Naive thymus-derived CD8-positive, alpha-beta T cell (primary cell): ENCODE measurements at regions not wholly inside any gene's neighbourhood (a gene's known extent, or its start where the extent isn't known, plus 50 kb on each side); places are given as distances from the start of the nearest gene placed in this dataset.

Source experiments
- ATAC-seq, 2 donors: fragments of 150-1000 bp; cut with Tn5 transposase in 1 of 2; sonication (Bioruptor Pico), chemical (Tn5 transposase) in 1 of 2; 1 replicate in 1 of 2; 2 replicates in 1 of 2; pipeline ENCODE4 v1.10.0; 2021; ENCODE audit warnings: mild to moderate bottlenecking in 2 of 2, moderate library complexity in 2 of 2
- POLR2A ChIA-PET: fragments of 350-600 bp; sonication (Branson Sonifier 250); formaldehyde crosslinking; loops from one replicate; lab custom pipeline; 2021; ENCODE audit warnings: antibody characterized with exemption; lab: Charles Lee
- DNase-seq, 10 donors: peaks; one replicate each; pipeline versions ENCODE4 v3.0.0 to v3.0.0-alpha.2; 2020 to 2022
- H3K27ac Mint-ChIP-seq, 10 donors: one replicate each; pipeline ENCODE4 v1.8.0; 2020 to 2022; ENCODE audit warnings: mild to moderate bottlenecking in 10 of 10, mixed read lengths in 10 of 10, moderate library complexity in 4 of 10, inconsistent platforms in 1 of 10
- H3K27me3 Mint-ChIP-seq, 5 donors: one replicate each; pipeline ENCODE4 v1.8.0; 2021 to 2022; ENCODE audit warnings: mixed read lengths in 5 of 5
- H3K36me3 Mint-ChIP-seq, 3 donors: one replicate each; pipeline ENCODE4 v1.8.0; 2020 to 2022; ENCODE audit warnings: mixed read lengths in 3 of 3, mild to moderate bottlenecking in 2 of 3, inconsistent platforms in 1 of 3
- H3K4me1 Mint-ChIP-seq, 4 donors: one replicate each; pipeline ENCODE4 v1.8.0; 2021 to 2022; ENCODE audit warnings: mixed read lengths in 4 of 4
- H3K4me3 Mint-ChIP-seq, 10 donors: one replicate each; pipeline ENCODE4 v1.8.0; 2020 to 2022; ENCODE audit warnings: mild to moderate bottlenecking in 10 of 10, mixed read lengths in 10 of 10, moderate library complexity in 6 of 10, inconsistent platforms in 1 of 10
- H3K9me3 Mint-ChIP-seq, 9 donors: one replicate each; pipeline ENCODE4 v1.8.0; 2020 to 2022; ENCODE audit warnings: mixed read lengths in 9 of 9, mild to moderate bottlenecking in 3 of 9, inconsistent platforms in 1 of 9, moderate library complexity in 1 of 9

DNA sequence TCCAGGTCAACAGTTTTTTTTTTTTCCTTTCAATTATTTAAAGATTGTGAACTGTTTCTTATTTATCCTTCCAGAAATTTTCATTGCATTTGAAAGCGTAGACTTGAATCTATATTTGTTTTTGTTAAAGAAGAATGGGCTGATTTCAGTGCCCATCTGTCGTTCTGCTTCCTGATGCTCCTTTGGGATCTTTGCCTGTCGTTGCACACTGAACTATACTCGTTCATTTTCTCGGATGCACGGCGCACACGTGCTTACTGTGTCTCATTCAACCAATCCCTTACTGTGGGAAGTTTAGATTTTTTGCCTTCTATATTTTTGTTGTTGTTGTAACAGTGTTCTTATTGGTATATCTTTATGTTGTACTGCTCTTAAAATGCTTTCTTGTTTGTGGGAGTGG is 149.7 kb downstream of the VAPA start:
- Mint-ChIP-seq H3K4me3 (no peak overlapping the region), H3K27ac (no peak overlapping the region), H3K9me3 (no peaks in the 10 kb centered on the region), H3K4me1 (peaks cover 0 to 2% (median 0%) of the 10 kb centered on the region in 4 donors), H3K36me3 (no peaks in the 10 kb centered on the region), H3K27me3 (peaks cover 0 to 10% (median 1%) of the 10 kb centered on the region in 5 donors)
- POLR2A ChIA-PET, result no interaction called here
- no peak for ATAC-seq
- DNase-seq, result no peak

DNA sequence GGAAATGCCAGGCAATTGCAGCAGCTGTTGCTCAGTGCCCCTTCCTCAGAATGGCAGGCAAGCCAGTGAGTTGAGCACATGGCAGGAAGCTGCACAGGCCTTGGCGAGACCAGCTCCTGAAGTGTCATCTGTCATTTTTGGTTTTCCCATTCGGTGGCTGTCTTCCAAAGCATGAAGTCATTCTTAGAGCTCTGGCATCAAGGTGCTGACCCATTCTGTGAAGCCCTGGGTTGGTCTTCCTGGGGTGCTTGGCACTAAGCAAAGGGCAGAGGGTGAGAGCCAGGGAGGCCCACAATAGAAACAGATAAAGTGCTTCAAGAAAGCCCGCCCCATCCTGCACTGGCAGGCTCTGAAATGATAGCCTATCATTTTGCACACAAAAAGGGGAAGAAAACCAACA is 150.5 kb downstream of the VAPA start:
- peaks cover 0 to 13% (median 1%) of the 10 kb centered on the region in 5 donors for H3K27me3 Mint-ChIP-seq
- ATAC-seq (no peak), DNase-seq (no peak)
- POLR2A ChIA-PET, result no interaction called here
- no peak overlapping the region for H3K4me3 Mint-ChIP-seq
- no peaks in the 10 kb centered on the region for H3K36me3 Mint-ChIP-seq
- H3K9me3 Mint-ChIP-seq, result no peaks in the 10 kb centered on the region
- H3K27ac Mint-ChIP-seq, result peak overlapping the region in 1 of 10 donors; percentile 37
- peaks cover 0 to 3% (median 1%) of the 10 kb centered on the region in 4 donors for H3K4me1 Mint-ChIP-seq

DNA sequence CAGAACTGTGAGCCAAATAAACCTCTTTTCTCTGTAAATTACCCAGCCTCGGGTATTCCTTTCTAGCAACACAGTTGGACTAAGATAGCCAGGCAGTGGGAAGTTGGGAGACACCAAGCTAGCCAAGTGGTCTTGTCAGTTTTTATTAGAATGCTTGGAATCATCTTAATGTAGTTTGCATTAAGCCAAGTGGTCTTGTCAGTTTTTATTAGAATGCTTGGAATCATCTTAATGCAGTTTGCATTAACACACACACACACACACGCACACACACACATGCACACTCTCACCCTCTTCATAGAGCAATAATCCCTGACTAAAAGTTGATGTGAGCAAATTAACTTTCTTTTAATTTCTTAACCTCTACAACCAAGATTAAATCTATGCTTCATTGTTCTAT is 151.5 kb downstream of the VAPA start:
- no peak for ATAC-seq
- Mint-ChIP-seq H3K9me3 (no peaks in the 10 kb centered on the region), H3K4me3 (no peak overlapping the region), H3K27ac (no peak overlapping the region), H3K36me3 (no peaks in the 10 kb centered on the region), H3K4me1 (peaks cover 0 to 3% (median 1%) of the 10 kb centered on the region in 4 donors), H3K27me3 (peaks cover 0 to 10% (median 1%) of the 10 kb centered on the region in 5 donors)
- DNase-seq, result no peak
- POLR2A ChIA-PET, result no interaction called here

- POLR2A ChIA-PET, result no interaction called here
- no peaks in the 10 kb centered on the region for H3K36me3 Mint-ChIP-seq
Measured at GRCh38 chr18:10067670-10068659, 154.1 kb downstream of the VAPA start.

GRCh38 chr18:10068766-10069567 is 155.2 kb downstream of the VAPA start:
- H3K27me3 Mint-ChIP-seq, result peaks cover 0 to 8% (median 0%) of the 10 kb centered on the region in 5 donors
- H3K27ac Mint-ChIP-seq, result no peak overlapping the region
- peaks cover 2 to 8% (median 3%) of the 10 kb centered on the region in 4 donors for H3K4me1 Mint-ChIP-seq
- H3K36me3 Mint-ChIP-seq, result no peaks in the 10 kb centered on the region
- no peaks in the 10 kb centered on the region for H3K9me3 Mint-ChIP-seq
- POLR2A ChIA-PET, result no interaction called here
- no peak overlapping the region for H3K4me3 Mint-ChIP-seq
- ATAC-seq, result no peak
- no peak for DNase-seq

More at GRCh38 chr18:10067670-10068659, 154.1 kb downstream of the VAPA start:
- Mint-ChIP-seq H3K9me3 (no peaks in the 10 kb centered on the region), H3K4me3 (no peak overlapping the region), H3K27me3 (peaks cover 0 to 8% (median 0%) of the 10 kb centered on the region in 5 donors), H3K27ac (no peak overlapping the region), H3K4me1 (peaks cover 0 to 3% (median 1%) of the 10 kb centered on the region in 4 donors)
- ATAC-seq (no peak), DNase-seq (no peak)

- Mint-ChIP-seq H3K27ac (no peak overlapping the region), H3K36me3 (no peaks in the 10 kb centered on the region), H3K4me1 (peaks cover 4 to 16% (median 9%) of the 10 kb centered on the region in 4 donors), H3K27me3 (peaks cover 0 to 8% (median 0%) of the 10 kb centered on the region in 5 donors), H3K4me3 (no peak overlapping the region), H3K9me3 (no peaks in the 10 kb centered on the region)
- ATAC-seq (no peak), DNase-seq (no peak)
- POLR2A ChIA-PET, result no interaction called here
Measured at GRCh38 chr18:10070561-10071000, 156.8 kb downstream of the VAPA start.

DNA sequence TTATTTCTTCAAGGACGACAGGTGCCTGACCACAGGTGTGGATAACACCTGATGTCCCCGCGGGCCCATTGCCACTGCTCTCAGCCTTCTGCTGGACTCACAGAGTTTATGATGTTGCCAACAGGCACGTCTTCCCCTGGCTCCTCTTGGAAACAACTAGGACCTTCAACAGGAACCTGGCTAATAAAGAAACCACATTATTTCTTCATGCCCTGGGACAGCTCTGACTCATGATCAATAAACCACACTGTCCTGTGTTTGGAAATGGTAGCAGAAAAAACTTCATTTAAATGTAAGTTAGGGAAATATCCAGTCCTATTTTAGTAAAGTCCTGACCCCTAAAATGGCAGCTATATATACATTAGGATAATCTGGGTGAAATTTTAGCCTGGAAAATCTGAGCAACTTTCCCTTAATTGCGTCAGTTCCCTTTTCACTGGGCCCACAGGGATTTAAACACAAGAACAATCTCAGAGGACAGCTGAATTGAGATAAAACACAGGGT is 158.9 kb downstream of the VAPA start:
- POLR2A ChIA-PET, result no interaction called here
- no peaks in the 10 kb centered on the region for H3K9me3 Mint-ChIP-seq
- H3K4me3 Mint-ChIP-seq, result no peak overlapping the region
- no peak overlapping the region for H3K27ac Mint-ChIP-seq
- H3K27me3 Mint-ChIP-seq, result peaks cover 0 to 8% (median 0%) of the 10 kb centered on the region in 5 donors
- peaks cover 4 to 16% (median 9%) of the 10 kb centered on the region in 4 donors for H3K4me1 Mint-ChIP-seq
- no peaks in the 10 kb centered on the region for H3K36me3 Mint-ChIP-seq
- no peak for ATAC-seq
- DNase-seq, result no peak

- H3K27ac Mint-ChIP-seq, result peak overlapping the region in 5 of 10 donors; percentile 19 to 72 (median 37)
- H3K9me3 Mint-ChIP-seq, result no peaks in the 10 kb centered on the region
- peak in 2 of 10 donors; percentile 5 to 22 for DNase-seq
- H3K4me1 Mint-ChIP-seq, result peaks cover 4 to 13% (median 8%) of the 10 kb centered on the region in 4 donors
- POLR2A ChIA-PET, result no interaction called here
- H3K4me3 Mint-ChIP-seq, result no peak overlapping the region
- no peaks in the 10 kb centered on the region for H3K36me3 Mint-ChIP-seq
- peaks cover 0 to 6% (median 0%) of the 10 kb centered on the region in 5 donors for H3K27me3 Mint-ChIP-seq
- no peak for ATAC-seq
Measured at GRCh38 chr18:10074110-10074509, 160.3 kb downstream of the VAPA start.

DNA sequence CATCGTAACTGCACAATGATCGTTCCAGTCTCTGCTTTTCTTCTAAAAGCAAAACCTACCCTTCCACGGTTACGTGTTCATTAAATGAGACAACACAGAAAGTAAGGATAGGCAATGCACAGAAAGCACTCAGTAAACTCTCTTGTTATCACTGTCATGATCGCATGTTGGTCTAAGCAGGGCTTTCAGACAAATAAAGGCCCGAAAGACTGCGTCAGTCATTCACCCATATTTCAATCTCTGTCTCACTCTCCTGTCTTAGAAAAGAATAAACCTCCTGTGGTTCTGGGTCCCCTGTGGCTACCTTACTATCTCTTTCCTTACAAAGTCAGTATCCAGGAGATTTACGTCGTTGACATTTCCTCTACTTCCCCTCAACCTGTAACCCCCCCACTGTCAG is 160.9 kb downstream of the VAPA start:
- H3K4me1 Mint-ChIP-seq, result peaks cover 4 to 13% (median 8%) of the 10 kb centered on the region in 4 donors
- H3K27me3 Mint-ChIP-seq, result peaks cover 0 to 4% (median 0%) of the 10 kb centered on the region in 5 donors
- H3K36me3 Mint-ChIP-seq, result no peaks in the 10 kb centered on the region
- ATAC-seq, result no peak
- no peak for DNase-seq
- H3K9me3 Mint-ChIP-seq, result no peaks in the 10 kb centered on the region
- peak overlapping the region in 3 of 10 donors; percentile 19 to 72 (median 37) for H3K27ac Mint-ChIP-seq
- H3K4me3 Mint-ChIP-seq, result no peak overlapping the region
- POLR2A ChIA-PET, result no interaction called here

DNA sequence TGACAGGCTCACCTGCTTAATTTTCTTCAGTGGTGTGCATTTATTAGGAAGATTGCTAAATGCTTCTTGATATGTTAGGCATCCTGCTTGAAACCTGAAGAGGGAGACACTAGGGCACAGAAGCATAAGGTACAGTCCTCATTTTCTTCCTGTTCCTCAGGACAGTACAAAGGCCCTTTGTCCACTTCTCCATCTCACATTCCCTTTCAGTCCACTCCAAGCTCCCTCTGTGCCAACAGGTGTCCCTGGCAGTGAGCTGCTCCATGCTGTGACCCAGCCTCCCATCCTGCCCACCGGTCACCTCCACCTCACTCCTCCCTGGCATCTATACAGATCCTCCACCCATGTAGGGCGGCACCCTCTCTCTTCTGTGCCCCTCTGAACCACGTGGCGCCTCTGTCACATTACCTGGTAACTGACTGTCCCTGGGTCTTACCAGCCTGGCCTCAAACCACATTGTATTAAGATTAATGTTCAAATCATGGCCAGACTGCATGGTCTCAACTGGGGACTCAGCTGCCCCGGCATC is 162.8 kb downstream of the VAPA start:
- Mint-ChIP-seq H3K27ac (no peak overlapping the region), H3K9me3 (peaks cover 0 to 6% (median 0%) of the 10 kb centered on the region in 9 donors), H3K4me3 (no peak overlapping the region), H3K27me3 (peaks cover 0 to 11% (median 0%) of the 10 kb centered on the region in 5 donors), H3K4me1 (peaks cover 4 to 13% (median 8%) of the 10 kb centered on the region in 4 donors), H3K36me3 (peaks cover 0 to 2% (median 0%) of the 10 kb centered on the region in 3 donors)
- DNase-seq, result no peak
- POLR2A ChIA-PET, result no interaction called here
- ATAC-seq, result no peak

- no peak overlapping the region for H3K4me3 Mint-ChIP-seq
- H3K9me3 Mint-ChIP-seq, result peaks cover 0 to 20% (median 10%) of the 10 kb centered on the region in 9 donors
- H3K36me3 Mint-ChIP-seq, result peaks cover 0 to 16% (median 0%) of the 10 kb centered on the region in 3 donors
- POLR2A ChIA-PET, result no interaction called here
- ATAC-seq, result no peak
- no peak overlapping the region for H3K27ac Mint-ChIP-seq
- peaks cover 4 to 13% (median 8%) of the 10 kb centered on the region in 4 donors for H3K4me1 Mint-ChIP-seq
- peaks cover 0 to 11% (median 0%) of the 10 kb centered on the region in 5 donors for H3K27me3 Mint-ChIP-seq
- DNase-seq, result no peak
Measured at GRCh38 chr18:10077986-10078385, 164.2 kb downstream of the VAPA start.

DNA sequence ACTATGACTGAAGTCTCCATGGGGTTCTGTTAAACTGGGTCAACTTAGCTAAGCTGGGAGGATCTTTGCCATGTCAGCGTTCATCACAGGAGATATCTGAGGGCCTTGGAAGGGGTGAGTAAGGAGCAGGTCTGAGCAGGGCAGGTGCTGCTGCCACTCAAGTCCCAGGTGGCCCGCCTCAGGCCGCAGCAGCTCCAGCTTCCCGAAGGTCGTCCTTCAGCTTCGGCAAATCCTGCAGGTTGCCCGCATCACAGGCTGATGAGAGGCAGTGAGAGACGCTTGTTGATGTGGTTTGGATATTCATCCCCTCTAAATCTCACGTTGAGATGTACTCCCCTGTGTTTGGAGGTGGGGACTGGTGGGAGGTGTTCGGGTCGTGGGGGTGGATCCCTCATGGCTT is 166.6 kb downstream of the VAPA start:
- no peak for ATAC-seq
- no peaks in the 10 kb centered on the region for H3K4me1 Mint-ChIP-seq
- POLR2A ChIA-PET, result no interaction called here
- no peak overlapping the region for H3K4me3 Mint-ChIP-seq
- H3K27me3 Mint-ChIP-seq, result peaks cover 0 to 11% (median 0%) of the 10 kb centered on the region in 5 donors
- peaks cover 0 to 39% (median 13%) of the 10 kb centered on the region in 9 donors for H3K9me3 Mint-ChIP-seq
- no peak overlapping the region for H3K27ac Mint-ChIP-seq
- H3K36me3 Mint-ChIP-seq, result peaks cover 0 to 23% (median 0%) of the 10 kb centered on the region in 3 donors
- DNase-seq, result no peak
